IMR-90 (cell line): ENCODE measurements at regions not wholly inside any gene's neighbourhood (a gene's known extent, or its start where the extent isn't known, plus 50 kb on each side); places are given as distances from the start of the nearest gene placed in this dataset.

Experiments used
- ATAC-seq: fragments of 200-7000 bp; cut with Tn5 transposase; 2 replicates; pipeline ENCODE4 v1.9.1; 2020; ENCODE audit warnings: low read depth, mild to moderate bottlenecking, moderate library complexity
- BruUV-seq: library from RNA; stranded (reverse); fragments of 400-500 nt; replicated peaks from 2 replicates; lab custom pipeline; 2021; lab: Mats Ljungman, UMichigan
- CTCF ChIA-PET: fragments of 300-600 bp; formaldehyde crosslinking; extraction: SDS; loops from one replicate; lab custom pipeline; 2021; ENCODE audit warnings: antibody characterized with exemption; lab: Yijun Ruan, JAX
- POLR2A ChIA-PET: fragments of 300-600 bp; sonication (Branson Sonifier 250); formaldehyde crosslinking; loops from one replicate; lab custom pipeline; 2022; ENCODE audit warnings: antibody characterized with exemption; ENCODE audit not compliant: unreplicated experiment; lab: Charles Lee
- DNase-seq: peaks from one replicate; pipeline ENCODE4 v3.0.0; 2013
- H2AFZ ChIP-seq: replicated peaks from 2 replicates; pipeline ENCODE3; 2013; ENCODE audit warnings: low read length, mild to moderate bottlenecking; ENCODE audit not compliant: poor library complexity
- H2AK5ac ChIP-seq: 2 replicates; pipeline ENCODE4 v1.6.1; 2013; ENCODE audit warnings: low read depth, low read length, inconsistent platforms
- H2AK9ac ChIP-seq: replicated peaks from 2 replicates; pipeline ENCODE3; 2013; ENCODE audit warnings: mild to moderate bottlenecking, low read depth, low read length, moderate library complexity; ENCODE audit not compliant: poor library complexity
- H2BK120ac ChIP-seq: 2 replicates; pipeline ENCODE4 v1.6.1; 2013; ENCODE audit warnings: low read depth, low read length, inconsistent platforms
- H2BK15ac ChIP-seq: 3 replicates; pipeline ENCODE4 v1.6.1; 2013; ENCODE audit warnings: low read depth, low read length, inconsistent platforms
- H2BK20ac ChIP-seq: 2 replicates; pipeline ENCODE4 v1.6.1; 2013; ENCODE audit warnings: low read depth, mild to moderate bottlenecking, inconsistent platforms, low read length, moderate library complexity
- H2BK5ac ChIP-seq: 2 replicates; pipeline ENCODE4 v1.6.1; 2013; ENCODE audit warnings: mild to moderate bottlenecking, low read depth, low read length, inconsistent platforms; ENCODE audit not compliant: poor library complexity, severe bottlenecking
- H3K14ac ChIP-seq: replicated peaks from 2 replicates; pipeline ENCODE4 v1.6.1; 2013; ENCODE audit warnings: low read depth, low read length, inconsistent platforms
- H3K18ac ChIP-seq: 2 replicates; pipeline ENCODE4 v1.6.1; 2013; ENCODE audit warnings: low read depth, low read length, control low read depth
- H3K23ac ChIP-seq: 2 replicates; pipeline ENCODE4 v1.6.1; 2013; ENCODE audit warnings: low read depth, low read length, inconsistent platforms
- H3K27ac ChIP-seq: 2 replicates; pipeline ENCODE4 v1.5.1; 2013; ENCODE audit warnings: mild to moderate bottlenecking, control low read depth, low read length; ENCODE audit not compliant: insufficient read depth
- H3K27me3 ChIP-seq: 2 replicates; pipeline ENCODE4 v1.6.1; 2013; ENCODE audit warnings: low read length; ENCODE audit not compliant: control insufficient read depth, insufficient read depth
- H3K36me3 ChIP-seq: 2 replicates; pipeline ENCODE4 v1.6.1; 2013; ENCODE audit warnings: low read length, mixed read lengths; ENCODE audit not compliant: control insufficient read depth, insufficient read depth
- H3K4ac ChIP-seq: 2 replicates; pipeline ENCODE4 v1.6.1; 2013; ENCODE audit warnings: low read depth, low read length, inconsistent platforms
- H3K4me1 ChIP-seq: 2 replicates; pipeline ENCODE4 v1.6.1; 2013; ENCODE audit warnings: low read length, mixed read lengths; ENCODE audit not compliant: control insufficient read depth, insufficient read depth
- H3K4me2 ChIP-seq: 2 replicates; pipeline ENCODE4 v1.6.1; 2013; ENCODE audit warnings: low read depth, mild to moderate bottlenecking, control low read depth, low read length, moderate library complexity
- H3K4me3 ChIP-seq: 2 replicates; pipeline ENCODE4 v1.5.1; 2013; ENCODE audit warnings: low read depth, mild to moderate bottlenecking, control low read depth, low read length, moderate library complexity; ENCODE audit not compliant: insufficient read depth
- H3K56ac ChIP-seq: 2 replicates; pipeline ENCODE4 v1.6.1; 2013; ENCODE audit warnings: low read length, inconsistent platforms; ENCODE audit not compliant: insufficient read depth; ENCODE audit errors: extremely low read depth
- H3K79me1 ChIP-seq, 2 experiments: 2 replicates each; pipeline ENCODE4 v1.6.1; 2013; ENCODE audit warnings: low read length in 2 of 2, inconsistent platforms in 1 of 2, low read depth in 1 of 2
- H3K9ac ChIP-seq: 2 replicates; pipeline ENCODE4 v1.6.1; 2013; ENCODE audit warnings: low read depth, low read length, control low read depth
- H3K9me1 ChIP-seq: 2 replicates; pipeline ENCODE4 v1.6.1; 2013; ENCODE audit warnings: low read length, inconsistent platforms; ENCODE audit not compliant: insufficient read depth
- H3K9me3 ChIP-seq: 2 replicates; pipeline ENCODE4 v1.6.1; 2013; ENCODE audit warnings: low read length; ENCODE audit not compliant: control insufficient read depth, insufficient read depth
- H4K20me1 ChIP-seq: 2 replicates; pipeline ENCODE4 v1.6.1; 2013; ENCODE audit warnings: low read length, inconsistent platforms; ENCODE audit not compliant: insufficient read depth
- H4K5ac ChIP-seq: 2 replicates; pipeline ENCODE4 v1.6.1; 2013; ENCODE audit warnings: mild to moderate bottlenecking, low read depth, low read length, control low read depth
- H4K8ac ChIP-seq, 2 experiments: 2 replicates each; pipeline ENCODE4 v1.6.1; 2013; ENCODE audit warnings: low read depth in 2 of 2, low read length in 2 of 2, control low read depth in 1 of 2, inconsistent platforms in 1 of 2
- H4K91ac ChIP-seq: 2 replicates; pipeline ENCODE4 v1.6.1; 2013; ENCODE audit warnings: low read depth, low read length, inconsistent platforms; ENCODE audit not compliant: insufficient read depth
- BHLHE40 ChIP-seq: fragments of 150-350 bp; IDR thresholded peaks from 2 replicates; pipeline ENCODE4 v1.6.1; 2016; ENCODE audit warnings: mild to moderate bottlenecking, low read depth, low read length
- CTCF ChIP-seq: conservative IDR thresholded peaks from 2 replicates; pipeline ENCODE4 v1.5.1; 2012; ENCODE audit warnings: mild to moderate bottlenecking, low read depth, low read length, improper control_type of control experiment
- ELK1 ChIP-seq: fragments of 150-350 bp; IDR thresholded peaks from 2 replicates; pipeline ENCODE4 v1.6.1; 2016; ENCODE audit warnings: low read depth, mild to moderate bottlenecking, low read length, moderate library complexity, borderline replicate concordance
- MXI1 ChIP-seq: IDR thresholded peaks from 2 replicates; pipeline ENCODE4 v1.6.1; 2012; ENCODE audit warnings: low read depth, mild to moderate bottlenecking, low read length, moderate library complexity, borderline replicate concordance
- NFE2L2 ChIP-seq: fragments of 150-350 bp; IDR thresholded peaks from 2 replicates; pipeline ENCODE4 v1.6.1; 2016; ENCODE audit warnings: low read depth, mild to moderate bottlenecking, low read length
- RAD21 ChIP-seq: IDR thresholded peaks from 2 replicates; pipeline ENCODE4 v1.6.1; 2012; ENCODE audit warnings: low read length, improper control_type of control experiment
- dilution Hi-C: fragments of 300-500 bp; cut with HindIII; formaldehyde crosslinking; loops from one replicate; pipeline ENCODE4 v1.14.3; 2018; ENCODE audit warnings: low sequenced_read_pairs; ENCODE audit not compliant: unreplicated experiment
- in situ Hi-C: fragments of 300-500 bp; cut with MboI; formaldehyde crosslinking; loops from 3 replicates; pipeline ENCODE4 v1.14.3; 2019; ENCODE audit warnings: low sequenced_read_pairs, inconsistent platforms, mixed read lengths
- intact Hi-C: fragments of 100-400 bp; cut with micrococcal nuclease; formaldehyde crosslinking; loops from 2 replicates; pipeline ENCODE4 v1.10.0; 2022
- TF ChIP-seq, protein P1 (sequence below): fragments of 150-350 bp; IDR thresholded peaks from 2 replicates; pipeline ENCODE4 v1.6.1; 2017; ENCODE audit warnings: mild to moderate bottlenecking, antibody characterized with exemption, low read length, low read depth

DNA sequence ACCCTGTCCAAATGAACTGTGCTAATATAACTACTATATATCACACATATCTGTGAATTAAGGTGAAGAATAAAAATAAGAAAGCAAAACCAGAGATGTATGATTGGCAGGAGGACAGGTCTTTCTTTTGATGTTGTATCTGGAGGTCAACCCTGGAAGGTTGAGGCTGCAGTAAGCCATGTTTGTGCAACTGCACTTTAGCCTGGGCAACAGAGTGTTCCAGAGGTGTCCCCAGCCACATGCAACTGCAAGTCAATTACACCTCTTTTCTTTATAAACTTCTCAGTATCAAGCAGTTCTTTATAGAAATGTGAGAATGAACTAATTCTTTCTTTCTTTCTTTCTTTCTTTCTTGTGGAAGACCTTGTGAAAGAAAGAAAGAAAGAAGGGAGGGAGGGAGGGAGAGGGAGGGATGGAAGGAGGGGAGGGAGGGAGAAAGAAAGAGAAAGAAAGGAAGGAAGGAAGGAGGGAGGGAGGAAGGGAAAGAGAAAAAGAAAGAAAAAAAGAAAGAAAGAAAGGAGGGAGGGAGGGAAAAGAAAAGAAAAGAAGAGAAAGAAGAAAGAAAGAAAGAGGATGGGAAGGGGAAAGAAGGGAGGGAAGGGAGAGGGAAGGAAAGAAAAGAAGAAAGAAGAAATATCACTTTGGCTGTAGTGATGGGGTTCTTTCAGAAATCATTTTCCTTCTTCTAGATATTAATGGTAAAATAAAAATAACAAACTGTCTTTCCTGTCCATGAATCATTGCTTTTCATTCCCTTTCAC is 54.0 kb upstream of the S1PR1 start:
- Histone ChIP-seq H2BK5ac (no peak overlapping the region), H3K36me3 (no peaks in the 10 kb centered on the region), H3K4me3 (no peak overlapping the region), H3K14ac (0 out of 2 replicates have a peak overlapping the region, but pooled peaks have one; percentile 72), H3K23ac (no peak overlapping the region), H3K9me3 (no peaks in the 10 kb centered on the region), H2AK5ac (0 out of 2 replicates have a peak overlapping the region, but pooled peaks have one; percentile 7), H2AK9ac (no peak overlapping the region), H3K27ac (no peak overlapping the region), H3K4me1 (peaks cover 12% of the 10 kb centered on the region), H3K4ac (peak overlapping the region; percentile 31; the same call in 1 of the 2 replicates), H2AFZ (no peak overlapping the region), H4K20me1 (no peaks in the 10 kb centered on the region), H2BK20ac (no peak overlapping the region), H3K79me1 (no peaks in the 10 kb centered on the region), H3K9ac (no peak overlapping the region), H3K56ac (no peak overlapping the region), H4K8ac (0 out of 4 replicates have a peak overlapping the region, but pooled peaks of 1 of the 2 experiments have one; percentile 45), H3K9me1 (peaks cover 9% of the 10 kb centered on the region), H3K27me3 (no peaks in the 10 kb centered on the region), H4K91ac (no peak overlapping the region), H2BK15ac (no peak overlapping the region), H3K4me2 (no peak overlapping the region), H4K5ac (no peak overlapping the region), H2BK120ac (peak overlapping the region; percentile 47; the same call in 1 of the 2 replicates), H3K18ac (no peak overlapping the region)
- dilution Hi-C loops (no loop called here), in situ Hi-C loops (no loop called here), intact Hi-C loops (loop anchor here (5.0 kb wide), 1 partner anchor 54 kb away; the partner anchor contains the start of gene S1PR1)
- no TSS peak for BruUV-seq
- ChIA-PET CTCF (interaction anchor here (1.0 kb wide), 1 partner anchor 126 kb away, joined by 3 read pairs; no protein-coding TSS in a partner anchor), POLR2A (no interaction called here)
- ATAC-seq (no peak), DNase-seq (no peak)
- TF ChIP-seq CTCF (no peak), RAD21 (no peak), NFE2L2 (no peak), ELK1 (no peak), MXI1 (no peak), BHLHE40 (no peak)
- TF ChIP-seq, protein P1, sequence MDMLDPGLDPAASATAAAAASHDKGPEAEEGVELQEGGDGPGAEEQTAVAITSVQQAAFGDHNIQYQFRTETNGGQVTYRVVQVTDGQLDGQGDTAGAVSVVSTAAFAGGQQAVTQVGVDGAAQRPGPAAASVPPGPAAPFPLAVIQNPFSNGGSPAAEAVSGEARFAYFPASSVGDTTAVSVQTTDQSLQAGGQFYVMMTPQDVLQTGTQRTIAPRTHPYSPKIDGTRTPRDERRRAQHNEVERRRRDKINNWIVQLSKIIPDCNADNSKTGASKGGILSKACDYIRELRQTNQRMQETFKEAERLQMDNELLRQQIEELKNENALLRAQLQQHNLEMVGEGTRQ = no peak
